ENCODE measurements at regions not wholly inside any gene's neighbourhood (a gene's known extent, or its start where the extent isn't known, plus 50 kb on each side); places are given as distances from the start of the nearest gene placed in this dataset.

GRCh38 chr2:59588286-59588685, 965.2 kb downstream of the BCL11A start:
- TF ChIP-seq TAF1 (IDR thresholded peaks at IDR 0.05; ENCODE audit: low read depth, low read length) (no peak), CTCF (IDR thresholded peaks at IDR 0.05; ENCODE audit: control extremely low read depth in 1 of 3, insufficient read depth in 1 of 3, low read depth in 1 of 3, low read length in 3 of 3) (no peak), GTF2F1 (IDR thresholded peaks at IDR 0.05; ENCODE audit: borderline replicate concordance, low read depth, low read length) (no peak), SP2 (IDR thresholded peaks at IDR 0.05; ENCODE audit: low read length) (no peak), POLR2A (IDR thresholded peaks at IDR 0.05; ENCODE audit: control extremely low read depth in 1 of 2, low read depth in 2 of 2, low read length in 2 of 2) (no peak), E2F6 (IDR thresholded peaks at IDR 0.05) (no peak), ATF3 (IDR thresholded peaks at IDR 0.05; ENCODE audit: insufficient read depth, low read depth, low read length) (no peak), JUND (IDR thresholded peaks at IDR 0.05; ENCODE audit: low read length) (no peak), USF2 (IDR thresholded peaks at IDR 0.05; ENCODE audit: low read length) (no peak), POLR2AphosphoS5 (IDR thresholded peaks at IDR 0.05; ENCODE audit: low read depth, low read length) (no peak), TEAD4 (IDR thresholded peaks at IDR 0.05; ENCODE audit: low read depth, low read length) (no peak)
